ENCODE measurements at regions not wholly inside any gene's neighbourhood (a gene's known extent, or its start where the extent isn't known, plus 50 kb on each side); places are given as distances from the start of the nearest gene placed in this dataset.

DNA sequence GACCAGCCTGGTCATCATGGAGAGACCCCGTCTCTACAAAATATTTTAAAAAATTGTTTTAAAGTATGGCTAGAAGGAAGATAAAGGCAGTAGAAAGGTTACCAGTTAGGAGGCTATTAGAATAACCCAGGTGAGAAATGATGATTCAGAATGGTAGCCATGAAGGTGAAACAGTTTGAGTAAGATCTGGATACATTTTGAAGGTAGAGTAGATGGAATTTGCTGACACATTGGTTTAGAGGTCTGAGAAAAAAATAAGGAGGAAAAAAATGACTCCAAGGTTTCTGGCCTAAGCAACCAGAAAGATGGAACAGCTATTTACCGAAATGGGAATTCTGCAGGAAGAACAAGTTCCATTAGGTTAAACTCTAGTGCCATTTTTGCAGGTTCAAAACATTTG lies 167.9 kb upstream of the TAB2 start:
- no peak overlapping the region for H3K4me3 ChIP-seq (ENCODE audit: low read depth, low read length)
- TF ChIP-seq, protein P1, sequence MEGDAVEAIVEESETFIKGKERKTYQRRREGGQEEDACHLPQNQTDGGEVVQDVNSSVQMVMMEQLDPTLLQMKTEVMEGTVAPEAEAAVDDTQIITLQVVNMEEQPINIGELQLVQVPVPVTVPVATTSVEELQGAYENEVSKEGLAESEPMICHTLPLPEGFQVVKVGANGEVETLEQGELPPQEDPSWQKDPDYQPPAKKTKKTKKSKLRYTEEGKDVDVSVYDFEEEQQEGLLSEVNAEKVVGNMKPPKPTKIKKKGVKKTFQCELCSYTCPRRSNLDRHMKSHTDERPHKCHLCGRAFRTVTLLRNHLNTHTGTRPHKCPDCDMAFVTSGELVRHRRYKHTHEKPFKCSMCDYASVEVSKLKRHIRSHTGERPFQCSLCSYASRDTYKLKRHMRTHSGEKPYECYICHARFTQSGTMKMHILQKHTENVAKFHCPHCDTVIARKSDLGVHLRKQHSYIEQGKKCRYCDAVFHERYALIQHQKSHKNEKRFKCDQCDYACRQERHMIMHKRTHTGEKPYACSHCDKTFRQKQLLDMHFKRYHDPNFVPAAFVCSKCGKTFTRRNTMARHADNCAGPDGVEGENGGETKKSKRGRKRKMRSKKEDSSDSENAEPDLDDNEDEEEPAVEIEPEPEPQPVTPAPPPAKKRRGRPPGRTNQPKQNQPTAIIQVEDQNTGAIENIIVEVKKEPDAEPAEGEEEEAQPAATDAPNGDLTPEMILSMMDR (IDR thresholded peaks at IDR 0.05; ENCODE audit: borderline replicate concordance, insufficient read depth, low read depth, low read length) = no peak

DNA sequence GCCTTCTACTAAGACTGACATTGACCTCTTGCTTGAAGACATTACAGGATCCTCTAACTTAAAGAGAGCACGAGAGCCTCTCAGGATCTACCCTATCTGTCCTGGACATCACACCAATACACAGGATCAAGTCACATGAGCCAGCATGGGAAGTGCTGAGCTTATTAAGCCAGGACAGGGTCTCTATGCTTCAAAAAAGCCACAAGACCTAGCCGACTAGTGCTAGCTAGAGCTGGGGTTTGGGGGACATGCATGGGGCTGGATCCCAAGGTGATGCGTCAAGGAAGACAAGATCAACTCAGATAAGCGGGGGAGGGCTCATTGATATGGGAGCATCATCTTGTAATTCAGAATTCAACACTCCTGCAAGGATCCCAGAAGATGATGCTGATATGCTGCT lies 167.2 kb upstream of the TAB2 start:
- TF ChIP-seq, protein P1 (IDR thresholded peaks at IDR 0.05; ENCODE audit: borderline replicate concordance, insufficient read depth, low read depth, low read length) = no peak
- no peak overlapping the region for H3K4me3 ChIP-seq (ENCODE audit: low read depth, low read length)

DNA sequence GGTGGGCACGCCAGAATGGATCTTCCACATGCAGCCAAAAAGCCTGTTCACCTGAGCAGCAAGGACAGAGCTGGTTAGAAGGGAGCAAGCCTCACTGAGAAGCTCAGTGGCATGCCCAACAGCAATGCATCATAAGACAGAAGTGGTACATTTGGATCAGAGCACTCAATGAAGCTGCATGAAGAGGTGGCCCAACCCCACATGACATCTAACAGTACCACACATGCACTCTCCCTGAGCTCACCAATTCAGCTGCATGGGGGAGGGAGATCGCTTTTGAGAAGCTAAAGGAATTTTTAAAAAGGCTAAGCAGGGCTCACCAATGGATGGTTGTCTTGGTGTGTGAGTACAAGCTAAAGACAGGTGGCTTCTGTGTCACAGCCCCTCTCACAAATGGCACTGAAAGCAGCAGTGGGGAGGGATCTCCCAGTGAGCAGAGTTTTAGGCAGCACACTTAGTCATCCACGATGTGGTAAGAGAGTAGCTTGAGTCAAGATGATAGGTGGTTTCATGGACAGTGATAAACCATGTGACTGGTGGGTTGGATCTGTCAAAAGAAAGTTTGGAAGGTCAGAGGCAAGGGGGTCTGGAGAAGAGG lies 166.6 kb upstream of the TAB2 start:
- TF ChIP-seq, protein P1 (IDR thresholded peaks at IDR 0.05; ENCODE audit: borderline replicate concordance, insufficient read depth, low read depth, low read length) = no peak
- no peak overlapping the region for H3K4me3 ChIP-seq (ENCODE audit: low read depth, low read length)

DNA sequence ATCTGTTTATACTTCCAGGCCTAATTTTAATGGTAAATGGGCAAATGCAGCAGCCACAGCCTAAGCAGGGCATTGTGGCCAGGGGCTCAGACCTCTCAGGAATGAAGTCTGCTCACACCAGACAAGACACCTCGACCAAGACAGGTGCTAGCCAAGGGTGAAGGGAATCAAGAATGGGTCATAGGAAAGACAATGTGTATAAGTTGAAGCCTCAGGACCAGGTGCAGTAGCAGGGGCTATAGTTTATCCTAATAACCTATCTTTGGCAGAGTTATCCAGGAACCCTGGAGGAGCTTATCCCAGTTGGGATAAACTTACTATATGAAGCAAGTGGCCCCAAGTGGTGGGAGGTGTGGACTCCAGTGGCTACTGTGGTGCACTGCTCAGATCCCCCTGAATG lies 165.0 kb upstream of the TAB2 start:
- TF ChIP-seq, protein P1 (IDR thresholded peaks at IDR 0.05; ENCODE audit: borderline replicate concordance, insufficient read depth, low read depth, low read length) = no peak

DNA sequence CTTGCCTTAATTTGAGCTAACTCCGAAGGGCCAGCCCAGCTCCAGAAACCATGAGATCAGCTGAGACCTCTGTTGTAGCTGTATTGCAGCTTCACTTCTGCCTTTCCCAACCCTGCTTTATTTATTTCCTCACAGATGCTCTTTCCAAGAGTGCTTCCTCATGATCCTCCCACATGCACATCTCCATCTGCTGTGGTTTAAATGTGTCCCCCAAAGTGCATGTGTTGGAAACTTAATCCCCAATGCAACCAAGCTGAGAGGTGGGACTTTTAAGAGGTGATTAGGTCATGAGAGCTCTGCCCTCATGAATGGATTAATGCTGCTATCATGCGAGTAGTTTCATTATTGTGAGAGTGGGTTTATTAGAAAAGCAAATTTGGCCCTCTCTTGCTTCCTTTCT lies 164.4 kb upstream of the TAB2 start:
- TF ChIP-seq, protein P1 (IDR thresholded peaks at IDR 0.05; ENCODE audit: borderline replicate concordance, insufficient read depth, low read depth, low read length) = no peak
- H3K4me3 ChIP-seq (ENCODE audit: low read depth, low read length) = no peak overlapping the region

More for the DNA sequence above, 165.0 kb upstream of the TAB2 start:
- H3K4me3 ChIP-seq (ENCODE audit: low read depth, low read length) = no peak overlapping the region

DNA sequence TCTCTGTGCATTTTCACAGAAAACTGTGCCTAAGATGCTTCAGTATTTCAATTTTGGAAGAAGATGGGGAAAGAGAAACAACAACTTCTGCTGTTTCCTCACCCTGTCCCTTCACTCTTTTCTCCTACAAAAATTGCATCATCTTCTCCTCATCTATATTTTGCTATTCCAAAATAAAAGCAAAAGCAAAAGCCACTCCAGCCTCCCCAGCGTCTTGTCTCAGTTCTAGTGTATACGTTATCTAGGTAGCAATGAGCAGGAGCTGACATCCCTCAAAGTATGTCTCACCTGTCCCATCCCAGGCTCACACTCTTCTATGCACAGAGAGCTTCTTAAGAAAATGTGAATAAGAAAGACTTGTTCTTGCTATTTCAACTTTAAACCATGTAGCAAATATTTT lies 163.8 kb upstream of the TAB2 start:
- TF ChIP-seq, protein P1 (IDR thresholded peaks at IDR 0.05; ENCODE audit: borderline replicate concordance, insufficient read depth, low read depth, low read length) = no peak
- no peak overlapping the region for H3K4me3 ChIP-seq (ENCODE audit: low read depth, low read length)

DNA sequence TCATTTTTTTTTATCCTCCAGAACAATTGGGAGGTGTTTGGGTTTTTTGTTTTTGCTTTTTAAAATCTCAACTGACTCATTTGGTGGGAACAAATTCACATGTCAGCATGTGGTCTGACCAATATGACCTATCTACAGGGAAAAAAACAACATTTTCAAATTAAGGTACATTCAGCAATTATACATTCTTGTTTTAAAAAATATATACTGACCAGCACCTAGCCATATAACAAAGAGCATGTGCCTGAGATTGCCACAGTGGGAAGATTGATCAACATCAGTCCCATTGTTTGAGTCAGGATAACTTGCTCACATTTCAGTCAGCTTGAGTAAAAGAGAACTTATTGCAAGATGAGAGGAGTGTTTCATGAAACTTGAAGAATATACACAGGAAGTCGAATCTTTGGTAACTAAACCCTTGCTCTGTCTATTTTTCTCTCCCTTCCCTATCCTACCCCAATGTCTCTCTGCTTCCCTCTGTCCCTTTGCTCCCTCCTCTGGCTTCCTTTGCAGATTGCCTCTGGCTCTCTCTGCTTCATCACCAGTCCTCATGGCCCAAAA lies 163.2 kb upstream of the TAB2 start:
- TF ChIP-seq, protein P1 (IDR thresholded peaks at IDR 0.05; ENCODE audit: borderline replicate concordance, insufficient read depth, low read depth, low read length) = no peak
- H3K4me3 ChIP-seq (ENCODE audit: low read depth, low read length) = no peak overlapping the region

All from GM12875 (cell line).